ENCODE measurements at regions not wholly inside any gene's neighbourhood (a gene's known extent, or its start where the extent isn't known, plus 50 kb on each side); places are given as distances from the start of the nearest gene placed in this dataset.

DNA sequence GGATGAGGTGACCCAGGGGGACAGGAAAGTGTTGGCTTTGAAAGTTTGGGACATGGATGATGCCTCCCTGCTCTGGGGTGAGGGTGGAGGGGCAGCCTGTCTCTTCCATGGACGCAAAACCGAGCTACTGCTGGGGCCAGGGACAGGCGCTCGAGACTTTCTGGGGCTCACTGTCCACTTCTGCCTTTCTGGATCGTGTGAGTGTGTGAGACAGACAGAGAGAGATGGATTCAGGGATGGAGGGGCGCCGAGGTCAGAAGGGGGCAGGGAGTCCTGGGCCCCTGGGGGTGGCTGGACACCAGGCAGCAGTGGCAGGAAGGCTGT is 78.0 kb upstream of the GATA5 start:
- Mint-ChIP-seq H3K9me3 (no peaks in the 10 kb centered on the region), H3K27me3 (ENCODE audit: low read depth in 2 of 2) (peaks cover 12 to 20% of the 10 kb centered on the region in 2 donors), H3K4me1 (peaks cover 6 to 24% of the 10 kb centered on the region in 2 donors), H3K36me3 (no peaks in the 10 kb centered on the region), H3K27ac (no peak overlapping the region), H3K4me3 (no peak overlapping the region)
- Histone ChIP-seq H3K4me1 (ENCODE audit: control insufficient read depth, insufficient read depth, low read length) (peaks cover 30% of the 10 kb centered on the region), H3K36me3 (ENCODE audit: control insufficient read depth, insufficient read depth, low read length) (no peaks in the 10 kb centered on the region), H3K27ac (ENCODE audit: low read length) (no peak overlapping the region), H3K4me3 (ENCODE audit: low read length) (no peak overlapping the region), H3K27me3 (ENCODE audit: control insufficient read depth, insufficient read depth, low read length) (peaks cover 27% of the 10 kb centered on the region), H3K9me3 (ENCODE audit: control insufficient read depth, insufficient read depth, low read length) (no peaks in the 10 kb centered on the region)
- 85% methylated on average over 7 of the region's 7 CpGs for WGBS (ENCODE audit: insufficient coverage)
- intact Hi-C loops (cut with micrococcal nuclease), result no loop called here
- ATAC-seq (no peak), DNase-seq (no peak)
- TF ChIP-seq, protein P1, sequence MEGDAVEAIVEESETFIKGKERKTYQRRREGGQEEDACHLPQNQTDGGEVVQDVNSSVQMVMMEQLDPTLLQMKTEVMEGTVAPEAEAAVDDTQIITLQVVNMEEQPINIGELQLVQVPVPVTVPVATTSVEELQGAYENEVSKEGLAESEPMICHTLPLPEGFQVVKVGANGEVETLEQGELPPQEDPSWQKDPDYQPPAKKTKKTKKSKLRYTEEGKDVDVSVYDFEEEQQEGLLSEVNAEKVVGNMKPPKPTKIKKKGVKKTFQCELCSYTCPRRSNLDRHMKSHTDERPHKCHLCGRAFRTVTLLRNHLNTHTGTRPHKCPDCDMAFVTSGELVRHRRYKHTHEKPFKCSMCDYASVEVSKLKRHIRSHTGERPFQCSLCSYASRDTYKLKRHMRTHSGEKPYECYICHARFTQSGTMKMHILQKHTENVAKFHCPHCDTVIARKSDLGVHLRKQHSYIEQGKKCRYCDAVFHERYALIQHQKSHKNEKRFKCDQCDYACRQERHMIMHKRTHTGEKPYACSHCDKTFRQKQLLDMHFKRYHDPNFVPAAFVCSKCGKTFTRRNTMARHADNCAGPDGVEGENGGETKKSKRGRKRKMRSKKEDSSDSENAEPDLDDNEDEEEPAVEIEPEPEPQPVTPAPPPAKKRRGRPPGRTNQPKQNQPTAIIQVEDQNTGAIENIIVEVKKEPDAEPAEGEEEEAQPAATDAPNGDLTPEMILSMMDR (IDR thresholded peaks at IDR 0.05), result no peak

DNA sequence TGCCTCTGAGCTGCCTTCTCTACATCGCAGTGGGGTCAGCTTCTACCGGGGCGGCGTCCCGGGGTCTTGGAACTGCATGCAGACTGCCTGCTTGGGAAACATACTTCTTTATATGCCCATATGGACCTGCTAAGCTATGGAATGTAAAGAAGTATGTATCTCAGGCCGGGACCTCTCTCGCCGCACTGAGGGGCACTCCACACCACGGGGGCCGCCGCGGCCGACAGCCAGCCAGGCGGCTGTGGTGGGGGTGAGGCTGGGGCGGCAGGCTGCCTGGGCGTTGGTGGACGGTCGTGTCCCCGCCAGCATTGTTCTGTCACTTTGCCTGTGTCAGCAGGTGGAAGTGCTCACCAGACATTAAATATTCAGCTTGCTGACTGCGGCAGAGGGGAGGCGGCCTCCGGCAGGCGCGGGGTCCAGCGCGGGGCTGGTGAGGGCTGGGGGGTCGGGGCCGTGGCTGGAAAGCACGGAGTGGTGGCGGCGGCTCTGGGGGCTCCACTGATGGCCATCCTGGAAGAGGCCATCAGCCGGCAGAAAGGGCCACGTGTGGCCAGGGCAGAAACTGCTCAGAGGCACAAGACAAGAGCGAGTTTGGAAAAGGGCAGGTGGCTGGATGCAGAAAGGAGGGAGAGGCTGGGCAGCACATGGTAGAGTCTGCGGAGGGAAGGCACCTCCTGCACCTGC is 78.6 kb upstream of the GATA5 start:
- H3K27me3 Mint-ChIP-seq (ENCODE audit: low read depth in 2 of 2), result peaks cover 12 to 20% of the 10 kb centered on the region in 2 donors
- intact Hi-C loops (cut with micrococcal nuclease), result no loop called here
- H3K9me3 Mint-ChIP-seq, result no peaks in the 10 kb centered on the region
- no peak for DNase-seq
- Histone ChIP-seq H3K27ac (ENCODE audit: low read length) (no peak overlapping the region), H3K4me1 (ENCODE audit: control insufficient read depth, insufficient read depth, low read length) (peaks cover 25% of the 10 kb centered on the region), H3K4me3 (ENCODE audit: low read length) (no peak overlapping the region), H3K27me3 (ENCODE audit: control insufficient read depth, insufficient read depth, low read length) (peaks cover 29% of the 10 kb centered on the region), H3K9me3 (ENCODE audit: control insufficient read depth, insufficient read depth, low read length) (no peaks in the 10 kb centered on the region), H3K36me3 (ENCODE audit: control insufficient read depth, insufficient read depth, low read length) (no peaks in the 10 kb centered on the region)
- WGBS (ENCODE audit: insufficient coverage), result 87% methylated on average over 35 of the region's 35 CpGs
- ATAC-seq, result no peak
- no peak overlapping the region for H3K27ac Mint-ChIP-seq
- no peak overlapping the region for H3K4me3 Mint-ChIP-seq
- peaks cover 6 to 18% of the 10 kb centered on the region in 2 donors for H3K4me1 Mint-ChIP-seq
- no peaks in the 10 kb centered on the region for H3K36me3 Mint-ChIP-seq
- TF ChIP-seq, protein P1 (IDR thresholded peaks at IDR 0.05), result no peak

GRCh38 chr20:62554898-62555641 is 79.3 kb upstream of the GATA5 start:
- DNase-seq, result no peak
- H3K9me3 ChIP-seq (ENCODE audit: control insufficient read depth, insufficient read depth, low read length), result no peaks in the 10 kb centered on the region
- H3K9me3 Mint-ChIP-seq, result no peaks in the 10 kb centered on the region
- no peak overlapping the region for H3K4me3 Mint-ChIP-seq
- H3K27ac ChIP-seq (ENCODE audit: low read length), result no peak overlapping the region
- TF ChIP-seq, protein P1 (IDR thresholded peaks at IDR 0.05), result no peak
- no peaks in the 10 kb centered on the region for H3K36me3 ChIP-seq (ENCODE audit: control insufficient read depth, insufficient read depth, low read length)
- H3K27ac Mint-ChIP-seq, result no peak overlapping the region
- peaks cover 12 to 20% of the 10 kb centered on the region in 2 donors for H3K27me3 Mint-ChIP-seq (ENCODE audit: low read depth in 2 of 2)
- H3K4me1 ChIP-seq (ENCODE audit: control insufficient read depth, insufficient read depth, low read length), result peaks cover 18% of the 10 kb centered on the region
- H3K36me3 Mint-ChIP-seq, result no peaks in the 10 kb centered on the region
- ATAC-seq, result no peak
- peaks cover 22% of the 10 kb centered on the region for H3K27me3 ChIP-seq (ENCODE audit: control insufficient read depth, insufficient read depth, low read length)
- intact Hi-C loops (cut with micrococcal nuclease), result no loop called here
- peaks cover 6 to 17% of the 10 kb centered on the region in 2 donors for H3K4me1 Mint-ChIP-seq
- no peak overlapping the region for H3K4me3 ChIP-seq (ENCODE audit: low read length)
- 88% methylated on average over 27 of the region's 27 CpGs for WGBS (ENCODE audit: insufficient coverage)

Measured in natural killer cell (primary cell).